ENCODE measurements at regions not wholly inside any gene's neighbourhood (a gene's known extent, or its start where the extent isn't known, plus 50 kb on each side); places are given as distances from the start of the nearest gene placed in this dataset.

DNA sequence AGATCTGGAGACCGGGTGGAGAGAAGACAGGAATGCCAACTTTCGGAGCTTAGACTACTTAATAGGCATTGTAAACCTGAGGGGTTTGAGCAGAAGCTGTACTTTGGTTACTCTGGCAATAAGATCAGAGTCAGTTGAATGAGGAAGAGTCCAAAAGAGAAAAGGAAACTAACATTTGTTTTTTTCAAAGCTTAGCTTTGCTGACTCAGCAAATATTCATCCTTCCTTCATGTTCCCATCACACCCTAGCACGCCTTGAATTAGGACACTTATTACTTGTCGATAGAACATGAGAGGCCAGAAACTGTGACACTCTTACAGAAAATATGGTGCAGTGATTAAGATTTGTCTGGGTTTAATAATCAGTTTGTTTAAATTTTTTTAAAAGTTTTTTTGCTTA is 266.9 kb upstream of the ATP2B1 start:
- Histone ChIP-seq H3K9me3 (replicated peaks; ENCODE audit: control insufficient read depth, insufficient read depth, low read length) (no peaks in the 10 kb centered on the region), H3K27me3 (ENCODE audit: control insufficient read depth in 2 of 2, insufficient read depth in 2 of 2, low read length in 2 of 2) (no peaks in the 10 kb centered on the region), H2AFZ (ENCODE audit: low read depth, low read length) (no peak overlapping the region), H3K36me3 (ENCODE audit: control insufficient read depth in 2 of 2, extremely low read depth in 1 of 2, insufficient read depth in 2 of 2, low read length in 2 of 2) (no peaks in the 10 kb centered on the region), H3K9ac (replicated peaks; ENCODE audit: extremely low read depth, insufficient read depth, low read length) (no peak overlapping the region), H3K4me2 (ENCODE audit: insufficient read depth, low read length) (no peak overlapping the region), H3K4me1 (ENCODE audit: control insufficient read depth, extremely low read depth, insufficient read depth, low read length) (no peaks in the 10 kb centered on the region), H4K20me1 (replicated peaks; ENCODE audit: control insufficient read depth, extremely low read depth, insufficient read depth, low read length) (no peaks in the 10 kb centered on the region), H3K4me3 (replicated peaks in 1 of 3; ENCODE audit: insufficient read depth in 1 of 3, low read depth in 1 of 3, low read length in 3 of 3) (no peak overlapping the region), H3K79me2 (ENCODE audit: control insufficient read depth, insufficient read depth, low read length) (no peaks in the 10 kb centered on the region), H3K9me1 (replicated peaks; ENCODE audit: control insufficient read depth, extremely low read depth, insufficient read depth, low read length) (no peaks in the 10 kb centered on the region), H3K27ac (ENCODE audit: insufficient read depth, low read depth, low read length) (no peak overlapping the region)
- POLR2A ChIA-PET, result no interaction called here
- intact Hi-C loops (cut with micrococcal nuclease), result no loop called here
- FAIRE-seq (no peak), DNase-seq (ENCODE audit: low read depth, low spot score) (no peak)
- TF ChIP-seq POLR2AphosphoS5 (IDR thresholded peaks at IDR 0.05; ENCODE audit: insufficient read depth, low read depth, low read length) (no peak), EZH2 (IDR thresholded peaks at IDR 0.05; ENCODE audit: borderline replicate concordance, low read depth, low read length, severe bottlenecking) (no peak), GATA2 (IDR thresholded peaks at IDR 0.05; ENCODE audit: insufficient read depth, insufficient read length, low read depth, low read length) (no peak), JUN (IDR thresholded peaks at IDR 0.05; ENCODE audit: borderline replicate concordance, insufficient read depth, insufficient read length, low read depth) (no peak), POLR2A (IDR thresholded peaks at IDR 0.05; ENCODE audit: low read depth, low read length) (no peak), FOS (IDR thresholded peaks at IDR 0.05; ENCODE audit: borderline replicate concordance, insufficient read depth, low read length) (no peak), MYC (IDR thresholded peaks at IDR 0.05; ENCODE audit: low read depth, low read length) (no peak)
- TF ChIP-seq, protein P1, sequence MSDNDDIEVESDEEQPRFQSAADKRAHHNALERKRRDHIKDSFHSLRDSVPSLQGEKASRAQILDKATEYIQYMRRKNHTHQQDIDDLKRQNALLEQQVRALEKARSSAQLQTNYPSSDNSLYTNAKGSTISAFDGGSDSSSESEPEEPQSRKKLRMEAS (IDR thresholded peaks at IDR 0.05; ENCODE audit: insufficient read depth, insufficient read length), result no peak
- TF ChIP-seq, protein P2, sequence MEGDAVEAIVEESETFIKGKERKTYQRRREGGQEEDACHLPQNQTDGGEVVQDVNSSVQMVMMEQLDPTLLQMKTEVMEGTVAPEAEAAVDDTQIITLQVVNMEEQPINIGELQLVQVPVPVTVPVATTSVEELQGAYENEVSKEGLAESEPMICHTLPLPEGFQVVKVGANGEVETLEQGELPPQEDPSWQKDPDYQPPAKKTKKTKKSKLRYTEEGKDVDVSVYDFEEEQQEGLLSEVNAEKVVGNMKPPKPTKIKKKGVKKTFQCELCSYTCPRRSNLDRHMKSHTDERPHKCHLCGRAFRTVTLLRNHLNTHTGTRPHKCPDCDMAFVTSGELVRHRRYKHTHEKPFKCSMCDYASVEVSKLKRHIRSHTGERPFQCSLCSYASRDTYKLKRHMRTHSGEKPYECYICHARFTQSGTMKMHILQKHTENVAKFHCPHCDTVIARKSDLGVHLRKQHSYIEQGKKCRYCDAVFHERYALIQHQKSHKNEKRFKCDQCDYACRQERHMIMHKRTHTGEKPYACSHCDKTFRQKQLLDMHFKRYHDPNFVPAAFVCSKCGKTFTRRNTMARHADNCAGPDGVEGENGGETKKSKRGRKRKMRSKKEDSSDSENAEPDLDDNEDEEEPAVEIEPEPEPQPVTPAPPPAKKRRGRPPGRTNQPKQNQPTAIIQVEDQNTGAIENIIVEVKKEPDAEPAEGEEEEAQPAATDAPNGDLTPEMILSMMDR (IDR thresholded peaks at IDR 0.05; ENCODE audit: extremely low read depth in 1 of 2, insufficient read depth in 1 of 2, low read depth in 1 of 2, low read length in 2 of 2), result no peak
- BruUV-seq (replicated peaks), result no TSS peak
- dilution Hi-C loops (cut with MboI; ENCODE audit: extremely low pct_ligation_motif_present, low sequenced_read_pairs), result no loop called here
- CTCF ChIA-PET, result interaction anchor here (1.0 to 1.3 kb wide), 2 partner anchors 56 to 970 kb away, joined by 3 read pairs; no protein-coding TSS in a partner anchor
